ENCODE measurements at regions not wholly inside any gene's neighbourhood (a gene's known extent, or its start where the extent isn't known, plus 50 kb on each side); places are given as distances from the start of the nearest gene placed in this dataset.

GRCh38 chr18:39497821-39498220 is 1932.2 kb upstream of the CELF4 start:
- no peak overlapping the region for H3K4me3 ChIP-seq (ENCODE audit: low read depth, low read length)
- TF ChIP-seq, protein P1, sequence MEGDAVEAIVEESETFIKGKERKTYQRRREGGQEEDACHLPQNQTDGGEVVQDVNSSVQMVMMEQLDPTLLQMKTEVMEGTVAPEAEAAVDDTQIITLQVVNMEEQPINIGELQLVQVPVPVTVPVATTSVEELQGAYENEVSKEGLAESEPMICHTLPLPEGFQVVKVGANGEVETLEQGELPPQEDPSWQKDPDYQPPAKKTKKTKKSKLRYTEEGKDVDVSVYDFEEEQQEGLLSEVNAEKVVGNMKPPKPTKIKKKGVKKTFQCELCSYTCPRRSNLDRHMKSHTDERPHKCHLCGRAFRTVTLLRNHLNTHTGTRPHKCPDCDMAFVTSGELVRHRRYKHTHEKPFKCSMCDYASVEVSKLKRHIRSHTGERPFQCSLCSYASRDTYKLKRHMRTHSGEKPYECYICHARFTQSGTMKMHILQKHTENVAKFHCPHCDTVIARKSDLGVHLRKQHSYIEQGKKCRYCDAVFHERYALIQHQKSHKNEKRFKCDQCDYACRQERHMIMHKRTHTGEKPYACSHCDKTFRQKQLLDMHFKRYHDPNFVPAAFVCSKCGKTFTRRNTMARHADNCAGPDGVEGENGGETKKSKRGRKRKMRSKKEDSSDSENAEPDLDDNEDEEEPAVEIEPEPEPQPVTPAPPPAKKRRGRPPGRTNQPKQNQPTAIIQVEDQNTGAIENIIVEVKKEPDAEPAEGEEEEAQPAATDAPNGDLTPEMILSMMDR (IDR thresholded peaks at IDR 0.05; ENCODE audit: insufficient read depth, low read depth, low read length): no peak
- no peak for DNase-seq (ENCODE audit: low read depth)

- DNase-seq (ENCODE audit: low read depth): no peak
- H3K4me3 ChIP-seq (ENCODE audit: low read depth, low read length): no peak overlapping the region
- TF ChIP-seq, protein P1 (IDR thresholded peaks at IDR 0.05; ENCODE audit: insufficient read depth, low read depth, low read length): no peak
These were observed 1931.4 kb upstream of the CELF4 start for GRCh38 chr18:39496986-39497385.

GRCh38 chr18:39494211-39494896 is 1928.8 kb upstream of the CELF4 start:
- no peak for DNase-seq (ENCODE audit: low read depth)
- H3K4me3 ChIP-seq (ENCODE audit: low read depth, low read length): no peak overlapping the region
- TF ChIP-seq, protein P1 (IDR thresholded peaks at IDR 0.05; ENCODE audit: insufficient read depth, low read depth, low read length): no peak

GRCh38 chr18:39491408-39491807 is 1925.8 kb upstream of the CELF4 start:
- DNase-seq (ENCODE audit: low read depth): no peak
- no peak overlapping the region for H3K4me3 ChIP-seq (ENCODE audit: low read depth, low read length)
- TF ChIP-seq, protein P1 (IDR thresholded peaks at IDR 0.05; ENCODE audit: insufficient read depth, low read depth, low read length): no peak

GRCh38 chr18:39489431-39489830 is 1923.8 kb upstream of the CELF4 start:
- TF ChIP-seq, protein P1 (IDR thresholded peaks at IDR 0.05; ENCODE audit: insufficient read depth, low read depth, low read length): no peak
- no peak for DNase-seq (ENCODE audit: low read depth)

GRCh38 chr18:39487932-39488331 is 1922.3 kb upstream of the CELF4 start:
- H3K4me3 ChIP-seq (ENCODE audit: low read depth, low read length): no peak overlapping the region
- TF ChIP-seq, protein P1 (IDR thresholded peaks at IDR 0.05; ENCODE audit: insufficient read depth, low read depth, low read length): no peak
- DNase-seq (ENCODE audit: low read depth): no peak

More at GRCh38 chr18:39489431-39489830, 1923.8 kb upstream of the CELF4 start:
- no peak overlapping the region for H3K4me3 ChIP-seq (ENCODE audit: low read depth, low read length)

GRCh38 chr18:39486268-39486667 is 1920.7 kb upstream of the CELF4 start:
- no peak for DNase-seq (ENCODE audit: low read depth)
- TF ChIP-seq, protein P1 (IDR thresholded peaks at IDR 0.05; ENCODE audit: insufficient read depth, low read depth, low read length): peak; percentile 32
- no peak overlapping the region for H3K4me3 ChIP-seq (ENCODE audit: low read depth, low read length)

Measured in fibroblast of villous mesenchyme (primary cell).